ENCODE measurements at regions not wholly inside any gene's neighbourhood (a gene's known extent, or its start where the extent isn't known, plus 50 kb on each side); places are given as distances from the start of the nearest gene placed in this dataset.

DNA sequence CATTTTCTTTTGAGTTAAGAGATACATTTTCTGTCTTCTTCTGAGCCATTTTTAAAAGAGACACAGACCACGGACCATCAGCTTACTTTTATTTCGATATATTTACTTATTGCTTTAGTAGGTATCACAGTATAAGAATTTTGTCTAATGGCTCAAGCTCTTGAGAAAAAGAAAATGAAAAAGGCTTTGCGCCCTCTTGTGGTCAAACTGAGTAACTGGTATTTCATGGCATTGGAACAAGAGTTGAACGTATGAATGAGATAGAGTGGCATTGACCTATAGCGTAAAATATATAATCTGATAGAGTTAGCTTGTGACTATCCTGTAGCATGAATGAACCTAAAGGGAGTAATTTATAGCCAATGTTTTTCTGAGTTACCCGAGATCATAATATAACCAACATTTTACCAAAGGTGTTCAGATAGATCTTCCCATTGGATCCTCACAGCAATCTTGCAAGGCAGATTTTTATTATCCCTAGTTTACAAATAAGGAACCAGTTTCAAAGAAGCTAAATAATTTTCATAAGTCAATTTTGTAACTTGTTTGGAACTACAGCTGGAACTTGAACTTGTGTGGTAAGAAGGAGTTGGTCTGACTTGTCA lies 154.6 kb downstream of the POLR2M start:
- no peak for TF ChIP-seq POLR2A (IDR thresholded peaks at IDR 0.05)
- TF ChIP-seq, protein P1, sequence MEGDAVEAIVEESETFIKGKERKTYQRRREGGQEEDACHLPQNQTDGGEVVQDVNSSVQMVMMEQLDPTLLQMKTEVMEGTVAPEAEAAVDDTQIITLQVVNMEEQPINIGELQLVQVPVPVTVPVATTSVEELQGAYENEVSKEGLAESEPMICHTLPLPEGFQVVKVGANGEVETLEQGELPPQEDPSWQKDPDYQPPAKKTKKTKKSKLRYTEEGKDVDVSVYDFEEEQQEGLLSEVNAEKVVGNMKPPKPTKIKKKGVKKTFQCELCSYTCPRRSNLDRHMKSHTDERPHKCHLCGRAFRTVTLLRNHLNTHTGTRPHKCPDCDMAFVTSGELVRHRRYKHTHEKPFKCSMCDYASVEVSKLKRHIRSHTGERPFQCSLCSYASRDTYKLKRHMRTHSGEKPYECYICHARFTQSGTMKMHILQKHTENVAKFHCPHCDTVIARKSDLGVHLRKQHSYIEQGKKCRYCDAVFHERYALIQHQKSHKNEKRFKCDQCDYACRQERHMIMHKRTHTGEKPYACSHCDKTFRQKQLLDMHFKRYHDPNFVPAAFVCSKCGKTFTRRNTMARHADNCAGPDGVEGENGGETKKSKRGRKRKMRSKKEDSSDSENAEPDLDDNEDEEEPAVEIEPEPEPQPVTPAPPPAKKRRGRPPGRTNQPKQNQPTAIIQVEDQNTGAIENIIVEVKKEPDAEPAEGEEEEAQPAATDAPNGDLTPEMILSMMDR (IDR thresholded peaks at IDR 0.05) = peak; percentile 66 to 83 (median 80)

Measured in tibial nerve (tissue), 3 donors.